C4-2B (cell line): ENCODE measurements at regions not wholly inside any gene's neighbourhood (a gene's known extent, or its start where the extent isn't known, plus 50 kb on each side); places are given as distances from the start of the nearest gene placed in this dataset.

Source experiments
- H3K27ac ChIP-seq: fragments of 450-650 bp; 2 replicates; pipeline ENCODE4 v1.5.1; 2017
- CTCF ChIP-seq: fragments of 450-650 bp; conservative IDR thresholded peaks from 2 replicates; pipeline ENCODE4 v1.5.1; 2017; ENCODE audit warnings: mild to moderate bottlenecking
- ZFX ChIP-seq: fragments of 450-650 bp; IDR thresholded peaks from 2 replicates; pipeline ENCODE4 v1.6.1; 2017

DNA sequence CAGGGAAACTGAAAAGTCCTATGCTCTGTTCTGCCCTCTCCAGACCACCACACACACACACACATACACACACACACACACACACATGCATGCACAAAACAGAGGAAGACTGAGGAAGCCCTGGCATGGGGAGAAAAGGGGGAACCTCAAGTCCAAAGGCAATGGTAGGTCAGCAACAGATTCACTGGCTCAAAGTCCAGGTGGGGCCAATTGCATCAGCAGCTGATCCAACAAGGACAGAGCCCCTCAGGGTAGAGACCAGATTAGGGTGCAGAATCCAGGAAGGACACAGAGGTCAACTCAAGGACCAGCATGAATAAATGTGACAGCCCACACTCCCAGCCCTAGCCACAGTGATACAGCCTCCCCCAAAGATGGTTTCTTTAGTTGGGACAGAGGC is 425.0 kb upstream of the SOX5 start:
- H3K27ac ChIP-seq: no peak overlapping the region
- TF ChIP-seq ZFX: no peak
- no peak for TF ChIP-seq CTCF

GRCh38 chr12:24373004-24373403 is 423.5 kb upstream of the SOX5 start:
- TF ChIP-seq ZFX (no peak), CTCF (no peak)
- H3K27ac ChIP-seq: no peak overlapping the region

DNA sequence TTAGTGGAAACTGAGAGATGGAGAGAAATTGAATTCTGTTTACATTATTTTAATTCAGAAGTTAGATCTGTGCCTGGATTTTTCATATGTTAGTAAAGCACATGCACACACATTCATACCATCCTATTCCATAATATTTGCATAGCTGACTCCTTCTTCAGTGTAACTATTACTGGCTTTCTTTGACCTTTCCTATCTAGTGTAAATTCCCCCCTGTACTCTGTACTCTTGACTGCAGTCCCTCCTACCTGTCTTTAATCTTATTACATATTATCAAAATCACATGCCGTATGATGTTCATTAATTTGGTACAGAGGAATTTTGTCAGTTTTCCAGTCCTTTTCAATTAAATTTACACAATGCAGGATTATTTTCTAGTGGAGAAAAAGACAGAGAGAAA is 417.0 kb upstream of the SOX5 start:
- H3K27ac ChIP-seq: no peak overlapping the region
- no peak for TF ChIP-seq CTCF
- TF ChIP-seq ZFX: no peak

DNA sequence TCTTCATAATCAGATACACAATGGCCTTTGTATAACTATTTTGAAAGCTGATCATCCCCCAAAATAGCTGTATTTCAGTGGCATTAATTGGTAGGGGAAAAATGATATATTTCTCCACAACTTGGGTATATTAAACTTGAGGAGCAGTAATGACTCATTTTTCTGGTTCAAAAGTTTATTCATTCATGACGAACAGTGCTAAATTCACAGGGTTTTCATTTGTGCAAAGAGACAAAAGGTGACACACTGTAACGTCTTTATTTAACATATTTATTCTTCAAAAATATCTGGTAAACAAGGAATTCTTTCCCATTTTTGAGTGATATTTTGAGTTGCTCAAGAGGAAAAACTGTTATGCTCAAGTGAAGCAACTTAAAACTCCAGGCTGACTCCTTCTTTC is 415.5 kb upstream of the SOX5 start:
- TF ChIP-seq ZFX: no peak
- TF ChIP-seq CTCF: no peak
- no peak overlapping the region for H3K27ac ChIP-seq

- TF ChIP-seq CTCF (no peak), ZFX (no peak)
- H3K27ac ChIP-seq: no peak overlapping the region
These were observed 413.8 kb upstream of the SOX5 start for GRCh38 chr12:24363177-24363754.

DNA sequence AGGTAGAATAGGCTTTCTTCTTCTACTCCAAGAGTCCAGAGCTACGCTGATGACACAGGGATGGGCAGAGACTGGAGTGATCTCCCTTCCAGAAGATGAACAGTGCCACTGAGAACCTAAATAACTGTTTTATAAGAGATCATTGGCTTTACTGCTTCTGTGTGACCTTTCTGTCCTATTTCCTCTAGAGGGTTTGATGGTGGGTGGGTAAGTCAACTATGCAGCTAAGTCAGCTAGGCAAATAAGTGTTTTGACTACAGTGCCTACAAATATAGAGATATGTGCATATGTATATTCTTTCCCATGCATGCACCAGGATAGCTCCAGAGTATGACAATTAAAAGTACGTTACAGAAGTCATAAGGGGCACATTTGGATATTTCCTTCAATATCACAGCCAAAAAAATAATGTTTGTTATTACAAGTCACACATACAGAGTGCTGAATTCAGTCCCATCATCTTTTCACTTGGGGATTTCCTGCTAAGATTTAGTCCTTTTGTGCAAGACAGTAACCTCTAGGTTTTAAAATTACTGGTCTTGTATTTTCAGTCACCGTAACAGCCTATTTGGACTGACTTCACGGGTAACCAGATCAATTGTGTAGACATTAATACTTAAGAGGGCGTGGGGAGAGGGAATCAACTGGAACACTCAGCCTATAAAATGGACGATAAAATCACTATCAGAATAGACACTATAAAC is 412.6 kb upstream of the SOX5 start:
- H3K27ac ChIP-seq: no peak overlapping the region
- TF ChIP-seq ZFX: no peak
- no peak for TF ChIP-seq CTCF

DNA sequence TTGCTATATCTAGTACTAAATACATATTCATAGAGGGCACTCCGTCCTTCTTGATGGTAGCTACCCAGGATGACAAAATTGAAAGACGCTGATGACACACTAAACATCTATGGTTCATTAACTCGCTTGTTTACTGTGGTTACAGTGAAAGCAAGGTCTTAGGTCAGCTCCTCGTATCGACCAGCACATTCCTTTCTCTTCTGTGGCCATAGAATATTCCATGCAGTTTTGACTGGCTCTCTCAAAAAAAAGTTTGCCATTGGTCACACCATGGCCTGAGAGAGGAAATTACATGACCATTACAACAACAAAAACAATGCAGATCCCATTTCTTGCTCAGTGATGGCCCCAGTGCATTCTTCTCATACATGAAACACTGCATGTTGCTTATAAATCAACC is 411.4 kb upstream of the SOX5 start:
- H3K27ac ChIP-seq: no peak overlapping the region
- no peak for TF ChIP-seq ZFX
- TF ChIP-seq CTCF: no peak
